H1 (cell line): ENCODE measurements at regions not wholly inside any gene's neighbourhood (a gene's known extent, or its start where the extent isn't known, plus 50 kb on each side); places are given as distances from the start of the nearest gene placed in this dataset.

ENCODE experiments used
- CTCF ChIA-PET: fragments of 300-600 bp; sonication (Branson Sonifier 250); formaldehyde crosslinking; loops from one replicate; lab custom pipeline; 2021; ENCODE audit not compliant: partially characterized antibody; lab: Charles Lee
- POLR2A ChIA-PET: fragments of 300-600 bp; sonication (Branson Sonifier 250); formaldehyde crosslinking; loops from one replicate; lab custom pipeline; 2021; ENCODE audit warnings: inconsistent platforms; ENCODE audit not compliant: partially characterized antibody; lab: Charles Lee
- DNase-seq, 2 experiments: peaks; one replicate each; pipeline versions ENCODE4 v3.0.0 to v3.0.0-alpha.2; 2010 to 2022; ENCODE audit warnings: low spot score in 2 of 2, low read depth in 1 of 2, mixed read lengths in 1 of 2
- FAIRE-seq: peaks from 2 replicates; lab custom pipeline; 2011; peaks lifted over from hg19 to GRCh38; lab: Jason Lieb, UNC
- H2AFZ ChIP-seq: 2 replicates; pipeline ENCODE4 v1.8.1; 2012; ENCODE audit warnings: low read length, inconsistent platforms
- H2AK5ac ChIP-seq: 2 replicates; pipeline ENCODE4 v1.6.1; 2013; ENCODE audit warnings: low read depth, low read length
- H2BK120ac ChIP-seq: replicated peaks from 2 replicates; pipeline ENCODE3; 2013; ENCODE audit warnings: low read depth, low read length, inconsistent platforms
- H2BK12ac ChIP-seq: 2 replicates; pipeline ENCODE4 v1.6.1; 2013; ENCODE audit warnings: low read depth, low read length
- H2BK15ac ChIP-seq: 2 replicates; pipeline ENCODE4 v1.6.1; 2013; ENCODE audit warnings: low read length
- H2BK20ac ChIP-seq: 2 replicates; pipeline ENCODE4 v1.6.1; 2013; ENCODE audit warnings: low read length
- H2BK5ac ChIP-seq: 2 replicates; pipeline ENCODE4 v1.6.1; 2013; ENCODE audit warnings: low read depth, low read length
- H3K14ac ChIP-seq: 2 replicates; pipeline ENCODE4 v1.6.1; 2013; ENCODE audit warnings: inconsistent platforms; ENCODE audit not compliant: insufficient read length
- H3K18ac ChIP-seq: 2 replicates; pipeline ENCODE4 v1.6.1; 2013; ENCODE audit warnings: low read length; ENCODE audit errors: extremely low read depth
- H3K23ac ChIP-seq: 2 replicates; pipeline ENCODE4 v1.6.1; 2013; ENCODE audit warnings: inconsistent platforms; ENCODE audit not compliant: insufficient read length
- H3K23me2 ChIP-seq: 2 replicates; pipeline ENCODE4 v1.6.1; 2013; ENCODE audit warnings: low read depth, low read length
- H3K27ac ChIP-seq: 2 replicates; pipeline ENCODE4 v1.6.1; 2011; ENCODE audit warnings: low read depth, low read length, inconsistent platforms
- H3K27me3 ChIP-seq, 4 experiments: replicated peaks in 1 of 4; 1 replicate in 1 of 4; 2 replicates in 3 of 4; pipeline versions ENCODE4 v1.6.1 to v1.8.1; 2011 to 2013; ENCODE audit warnings: low read length in 3 of 4, mild to moderate bottlenecking in 3 of 4, inconsistent platforms in 2 of 4, mixed read lengths in 2 of 4, moderate library complexity in 1 of 4; ENCODE audit not compliant: control insufficient read depth in 3 of 4, insufficient read depth in 3 of 4; ENCODE audit errors: extremely low read depth in 1 of 4
- H3K36me3 ChIP-seq, 4 experiments: 2 replicates each; pipeline versions ENCODE4 v1.6.1 to v1.8.1; 2011 to 2013; ENCODE audit warnings: mild to moderate bottlenecking in 4 of 4, low read length in 3 of 4, moderate library complexity in 2 of 4, control low read depth in 1 of 4, inconsistent platforms in 1 of 4; ENCODE audit not compliant: insufficient read depth in 4 of 4, control insufficient read depth in 2 of 4
- H3K4ac ChIP-seq: replicated peaks from 2 replicates; pipeline ENCODE3; 2013; ENCODE audit warnings: low read length, low read depth, mixed read lengths, inconsistent platforms; ENCODE audit not compliant: insufficient read length
- H3K4me1 ChIP-seq, 4 experiments: replicated peaks in 1 of 4; 1 replicate in 1 of 4; 2 replicates in 3 of 4; pipeline versions ENCODE4 v1.6.1 to v1.8.1; 2011 to 2013; ENCODE audit warnings: low read length in 3 of 4, inconsistent platforms in 2 of 4, mixed read lengths in 1 of 4; ENCODE audit not compliant: insufficient read depth in 4 of 4, control insufficient read depth in 3 of 4
- H3K4me2 ChIP-seq, 2 experiments: 2 replicates each; pipeline versions ENCODE4 v1.6.1 to v1.8.1; 2011 to 2013; ENCODE audit warnings: low read depth in 2 of 2, low read length in 2 of 2, control low read depth in 1 of 2, inconsistent platforms in 1 of 2, mild to moderate bottlenecking in 1 of 2; ENCODE audit not compliant: insufficient read depth in 1 of 2
- H3K4me3 ChIP-seq, 4 experiments: fragments of 200-600, 300-600 bp in 1 of 4; sonication (generic), shearing (Covaris generic), sonication (Bioruptor Twin) in 1 of 4; 2 replicates each; pipeline versions ENCODE4 v1.5.1 to v1.8.1; 2011 to 2016; ENCODE audit warnings: low read length in 4 of 4, low read depth in 3 of 4, control low read depth in 2 of 4, inconsistent platforms in 2 of 4, mild to moderate bottlenecking in 2 of 4, mixed read lengths in 1 of 4, moderate library complexity in 1 of 4; ENCODE audit not compliant: insufficient read depth in 2 of 4; ENCODE audit errors: extremely low read depth in 1 of 4
- H3K56ac ChIP-seq: replicated peaks from 2 replicates; pipeline ENCODE3; 2013; ENCODE audit warnings: low read depth, mild to moderate bottlenecking, mixed read lengths, low read length, inconsistent platforms; ENCODE audit not compliant: insufficient read length
- H3K79me1 ChIP-seq: 2 replicates; pipeline ENCODE4 v1.6.1; 2013; ENCODE audit warnings: low read depth, low read length, control low read depth
- H3K79me2 ChIP-seq, 2 experiments: 2 replicates each; pipeline versions ENCODE4 v1.6.1 to v1.8.1; 2012 to 2013; ENCODE audit warnings: low read length in 2 of 2, mild to moderate bottlenecking in 2 of 2, inconsistent platforms in 1 of 2; ENCODE audit not compliant: insufficient read depth in 2 of 2, control insufficient read depth in 1 of 2
- H3K9ac ChIP-seq, 4 experiments: replicated peaks in 1 of 4; 1 replicate in 1 of 4; 2 replicates in 3 of 4; pipeline versions ENCODE4 v1.6.1 to v1.8.1; 2011 to 2013; ENCODE audit warnings: low read depth in 3 of 4, low read length in 3 of 4, control low read depth in 2 of 4, mild to moderate bottlenecking in 2 of 4, moderate library complexity in 2 of 4, inconsistent platforms in 1 of 4; ENCODE audit errors: extremely low read depth in 1 of 4
- H3K9me3 ChIP-seq, 2 experiments: 2 replicates each; pipeline versions ENCODE4 v1.6.1 to v1.8.1; 2012 to 2013; ENCODE audit warnings: mild to moderate bottlenecking in 2 of 2, moderate library complexity in 2 of 2, control low read depth in 1 of 2, inconsistent platforms in 1 of 2, low read depth in 1 of 2, low read length in 1 of 2, mixed read lengths in 1 of 2; ENCODE audit not compliant: insufficient read depth in 2 of 2
- H4K20me1 ChIP-seq, 2 experiments: replicated peaks in 1 of 2; 2 replicates each; pipeline versions ENCODE3 to v1.8.1; 2011 to 2013; ENCODE audit warnings: inconsistent platforms in 2 of 2, low read length in 2 of 2, mild to moderate bottlenecking in 1 of 2; ENCODE audit not compliant: insufficient read depth in 2 of 2, control insufficient read depth in 1 of 2
- H4K5ac ChIP-seq: 2 replicates; pipeline ENCODE4 v1.6.1; 2013; ENCODE audit warnings: low read length, low read depth, mixed read lengths, inconsistent platforms; ENCODE audit not compliant: insufficient read length
- H4K8ac ChIP-seq: 2 replicates; pipeline ENCODE4 v1.8.0; 2013; ENCODE audit warnings: mild to moderate bottlenecking, moderate library complexity, low read length, inconsistent platforms; ENCODE audit not compliant: insufficient read depth; ENCODE audit errors: extremely low read depth
- H4K91ac ChIP-seq: replicated peaks from 2 replicates; pipeline ENCODE3; 2013; ENCODE audit warnings: low read length, mixed read lengths, inconsistent platforms; ENCODE audit not compliant: insufficient read length
- ASH2L ChIP-seq: fragments of 200-600, 300-600 bp; sonication (generic); IDR thresholded peaks from one replicate; pipeline ENCODE4 v1.7.1; 2017; ENCODE audit warnings: low read length
- CBX8 ChIP-seq: fragments of 300-800, 300-1000 bp; sonication (generic); IDR thresholded peaks from 2 replicates; pipeline ENCODE4 v1.7.1; 2016; ENCODE audit warnings: low read depth, low read length, borderline replicate concordance
- FOSL1 ChIP-seq: IDR thresholded peaks from 2 replicates; pipeline ENCODE4 v1.6.1; 2011; ENCODE audit warnings: mild to moderate bottlenecking, low read depth, low read length, moderate library complexity; ENCODE audit not compliant: insufficient read depth
- GABPA ChIP-seq: IDR thresholded peaks from 2 replicates; pipeline ENCODE4 v1.6.1; 2011; ENCODE audit warnings: mild to moderate bottlenecking, low read length, moderate library complexity, borderline replicate concordance; ENCODE audit not compliant: insufficient read depth
- HDAC2 ChIP-seq, 2 experiments: fragments of 300-600 bp in 1 of 2; sonication (generic) in 1 of 2; IDR thresholded peaks; 2 replicates each; pipeline ENCODE4 v1.6.1; 2011 to 2012; ENCODE audit warnings: low read depth in 2 of 2, low read length in 2 of 2, mild to moderate bottlenecking in 2 of 2, moderate library complexity in 2 of 2, borderline replicate concordance in 1 of 2, inconsistent platforms in 1 of 2
- JUN ChIP-seq: IDR thresholded peaks from 2 replicates; pipeline ENCODE4 v1.6.1; 2011; ENCODE audit warnings: low read depth, mild to moderate bottlenecking, improper control_type of control experiment, low read length
- KDM1A ChIP-seq: fragments of 200-600, 300-600 bp; sonication (generic); IDR thresholded peaks from 2 replicates; pipeline ENCODE4 v1.7.1; 2016; ENCODE audit warnings: mild to moderate bottlenecking, low read length, borderline replicate concordance
- NANOG ChIP-seq: IDR thresholded peaks from 2 replicates; pipeline ENCODE4 v1.6.1; 2011; ENCODE audit warnings: low read length, low read depth, mild to moderate bottlenecking, inconsistent platforms; ENCODE audit not compliant: insufficient read depth, poor library complexity, severe bottlenecking
- NRF1 ChIP-seq: IDR thresholded peaks from 2 replicates; pipeline ENCODE4 v1.6.1; 2011; ENCODE audit warnings: mild to moderate bottlenecking, low read depth, low read length, improper control_type of control experiment
- PHF8 ChIP-seq: fragments of 200-600 bp; sonication (generic); conservative IDR thresholded peaks from 2 replicates; pipeline ENCODE4 v1.7.1; 2012; ENCODE audit warnings: low read depth, mild to moderate bottlenecking, inconsistent platforms, low read length, moderate library complexity
- POLR2A ChIP-seq, 2 experiments: IDR thresholded peaks; 1 replicate in 1 of 2; 2 replicates in 1 of 2; pipeline ENCODE4 v1.6.1; 2011; ENCODE audit warnings: low read depth in 2 of 2, low read length in 2 of 2, mild to moderate bottlenecking in 2 of 2; ENCODE audit errors: control extremely low read depth in 1 of 2
- POU5F1 ChIP-seq: IDR thresholded peaks from 2 replicates; pipeline ENCODE4 v1.6.1; 2011; ENCODE audit warnings: low read depth, mild to moderate bottlenecking, low read length, moderate library complexity
- SP2 ChIP-seq: IDR thresholded peaks from 2 replicates; pipeline ENCODE4 v1.6.1; 2012; ENCODE audit warnings: mild to moderate bottlenecking, low read length, inconsistent platforms
- TAF7 ChIP-seq: optimal IDR thresholded peaks from 2 replicates; pipeline ENCODE3; 2011; ENCODE audit warnings: low read depth, mild to moderate bottlenecking, inconsistent platforms, low read length, moderate library complexity, borderline replicate concordance
- TEAD4 ChIP-seq: IDR thresholded peaks from 2 replicates; pipeline ENCODE4 v1.6.1; 2012; ENCODE audit warnings: low read depth, low read length, inconsistent platforms, mixed read lengths
- WGBS, 2 experiments: shearing (Covaris generic) in 1 of 2; methylation state at CpG; one replicate each; pipeline versions ENCODE4 v1.1.6 to v1.1.7; 2013 to 2015; ENCODE audit warnings: low lambda C conversion rate in 2 of 2, mixed read lengths in 2 of 2, inconsistent platforms in 1 of 2, low coverage in 1 of 2, missing lambda C conversion rate in 1 of 2; ENCODE audit not compliant: insufficient replicate concordance in 2 of 2, insufficient coverage in 1 of 2, insufficient read length in 1 of 2; ENCODE audit errors: extremely low coverage in 1 of 2, missing lambda C conversion rate in 1 of 2; 5-methylcytosine and 5-hydroxymethylcytosine counted together

GRCh38 chr14:81971911-81972310 is 438.3 kb upstream of the SEL1L start:
- H3K14ac ChIP-seq = no peak overlapping the region
- no peak for TF ChIP-seq FOSL1
- no peak for TF ChIP-seq NANOG
- no peak for TF ChIP-seq ASH2L
- TF ChIP-seq PHF8 = no peak
- no peak for TF ChIP-seq CBX8
- no peak for TF ChIP-seq KDM1A
- TF ChIP-seq TEAD4 = no peak
- TF ChIP-seq NRF1 = no peak
- no peak for TF ChIP-seq HDAC2 (IDR thresholded peaks at IDR 0.05; ENCODE audit: borderline replicate concordance in 1 of 2, low read depth in 2 of 2, low read length in 2 of 2)
- no peak for TF ChIP-seq TAF7
- no peak for TF ChIP-seq POU5F1
- TF ChIP-seq JUN = no peak
- TF ChIP-seq POLR2A (IDR thresholded peaks at IDR 0.05; ENCODE audit: control extremely low read depth in 1 of 2, low read depth in 2 of 2, low read length in 2 of 2) = no peak
- no peak for TF ChIP-seq SP2
- no peak for TF ChIP-seq GABPA

More at GRCh38 chr14:81971911-81972310, 438.3 kb upstream of the SEL1L start:
- no peak overlapping the region for H3K56ac ChIP-seq
- no peak overlapping the region for H2BK15ac ChIP-seq
- no peak overlapping the region for H3K9ac ChIP-seq
- H3K4me1 ChIP-seq = peaks cover 0 to 2% (median 0%) of the 10 kb centered on the region in 4 experiments; a peak in 1 of 7 replicates
- H3K27me3 ChIP-seq = no peaks in the 10 kb centered on the region
- H3K4me3 ChIP-seq = no peak overlapping the region
- H2AFZ ChIP-seq = no peak overlapping the region
- H3K23me2 ChIP-seq = no peaks in the 10 kb centered on the region; the same call in 1 of the 2 replicates
- H3K79me1 ChIP-seq = no peaks in the 10 kb centered on the region
- H2BK12ac ChIP-seq = no peak overlapping the region
- H2BK20ac ChIP-seq = no peak overlapping the region
- no peak overlapping the region for H3K27ac ChIP-seq
- DNase-seq (no peak), FAIRE-seq (no peak)
- H3K9me3 ChIP-seq = peaks cover 3 to 4% of the 10 kb centered on the region in 2 experiments; a peak in 2 of 4 replicates
- no peak overlapping the region for H2BK5ac ChIP-seq
- no peak overlapping the region for H4K5ac ChIP-seq
- ChIA-PET POLR2A (no interaction called here), CTCF (interaction anchor here (1.0 kb wide), 1 partner anchor 19 kb away, joined by 5 read pairs; no protein-coding TSS in a partner anchor)
- H4K91ac ChIP-seq = no peak overlapping the region
- H3K79me2 ChIP-seq = no peaks in the 10 kb centered on the region
- no peak overlapping the region for H3K23ac ChIP-seq
- H3K4me2 ChIP-seq = no peak overlapping the region
- H4K8ac ChIP-seq = no peak overlapping the region
- H3K18ac ChIP-seq = no peak overlapping the region
- H3K36me3 ChIP-seq = no peaks in the 10 kb centered on the region
- no peak overlapping the region for H3K4ac ChIP-seq
- H2AK5ac ChIP-seq = no peak overlapping the region
- 82% methylated on average over 2 of the region's 2 CpGs; no CpG with 5 or more reads in 1 of the 2 experiments for WGBS, 2 experiments
- H4K20me1 ChIP-seq = no peaks in the 10 kb centered on the region
- no peak overlapping the region for H2BK120ac ChIP-seq
